Neural cell (in vitro differentiated cells): ENCODE measurements at regions not wholly inside any gene's neighbourhood (a gene's known extent, or its start where the extent isn't known, plus 50 kb on each side); places are given as distances from the start of the nearest gene placed in this dataset.
A peak's percentile ranks its signal among the peaks of the same experiment; 100 is the strongest.

Source experiments
- H2AFZ ChIP-seq: fragments of 200-600, 300-800 bp; sonication (generic), shearing (Covaris generic); 2 replicates; pipeline ENCODE4 v1.6.0; 2014; ENCODE audit warnings: low read depth, mild to moderate bottlenecking, antibody characterized with exemption, low read length, moderate library complexity
- H3F3A ChIP-seq: fragments of 200-600 bp; shearing (Covaris generic); 2 replicates; pipeline ENCODE4 v1.6.1; 2016; ENCODE audit warnings: mild to moderate bottlenecking, moderate library complexity, mixed read lengths, antibody characterized with exemption, low read length; ENCODE audit not compliant: insufficient read depth, poor library complexity, severe bottlenecking
- H3K27ac ChIP-seq: fragments of 200-600, 300-800 bp; sonication (generic), shearing (Covaris generic); 2 replicates; pipeline ENCODE4 v1.5.1; 2014; ENCODE audit warnings: mild to moderate bottlenecking, low read length, moderate library complexity
- H3K27me3 ChIP-seq: fragments of 300-800, 200-600 bp; sonication (generic), shearing (Covaris generic); 2 replicates; pipeline ENCODE4 v1.6.0; 2014; ENCODE audit warnings: mild to moderate bottlenecking, low read depth, low read length, moderate library complexity; ENCODE audit not compliant: insufficient read depth
- H3K36me3 ChIP-seq: fragments of 300-800, 200-600 bp; sonication (generic), shearing (Covaris generic); 2 replicates; pipeline ENCODE4 v1.5.1; 2014; ENCODE audit warnings: mild to moderate bottlenecking, antibody characterized with exemption, low read length, moderate library complexity; ENCODE audit not compliant: insufficient read depth
- H3K4me2 ChIP-seq: fragments of 300-800, 200-600 bp; sonication (generic), shearing (Covaris generic); 2 replicates; pipeline ENCODE4 v1.6.0; 2014; ENCODE audit warnings: mild to moderate bottlenecking, low read length
- H3K4me3 ChIP-seq: fragments of 300-800, 200-600 bp; sonication (generic), shearing (Covaris generic); 2 replicates; pipeline ENCODE4 v1.5.1; 2014; ENCODE audit warnings: mild to moderate bottlenecking, low read length, moderate library complexity
- H3K79me2 ChIP-seq: fragments of 200-600 bp; shearing (Covaris generic); replicated peaks from 2 replicates; pipeline ENCODE4 v1.6.0; 2014; ENCODE audit warnings: mild to moderate bottlenecking, low read length, moderate library complexity; ENCODE audit not compliant: insufficient read depth
- H3K9ac ChIP-seq: fragments of 300-800, 200-600 bp; sonication (generic), shearing (Covaris generic); 2 replicates; pipeline ENCODE4 v1.6.1; 2016; ENCODE audit warnings: mild to moderate bottlenecking, low read length, mixed read lengths
- H3K9me2 ChIP-seq: fragments of 200-600 bp; shearing (Covaris generic); 2 replicates; pipeline ENCODE4 v1.6.1; 2016; ENCODE audit warnings: mild to moderate bottlenecking, low read length, mixed read lengths; ENCODE audit not compliant: insufficient read depth
- H3K9me3 ChIP-seq: fragments of 200-600, 300-800 bp; sonication (generic), shearing (Covaris generic); 2 replicates; pipeline ENCODE4 v1.6.1; 2016; ENCODE audit warnings: mild to moderate bottlenecking, mixed run types, low read length, moderate library complexity, mixed read lengths
- H4K20me1 ChIP-seq: fragments of 200-600 bp; shearing (Covaris generic); 2 replicates; pipeline ENCODE4 v1.6.1; 2016; ENCODE audit warnings: mild to moderate bottlenecking, mixed run types; ENCODE audit not compliant: insufficient read depth
- EP300 ChIP-seq: fragments of 450-650 bp; conservative IDR thresholded peaks from 2 replicates; pipeline ENCODE4 v1.6.1; 2014; ENCODE audit warnings: antibody characterized with exemption, mild to moderate bottlenecking, moderate library complexity; ENCODE audit not compliant: poor library complexity, severe bottlenecking
- EZH2 ChIP-seq: fragments of 200-600, 300-800 bp; shearing (Covaris generic), sonication (generic); IDR thresholded peaks from 2 replicates; pipeline ENCODE4 v1.6.1; 2014; ENCODE audit warnings: antibody characterized with exemption, low read length, borderline replicate concordance, mild to moderate bottlenecking; ENCODE audit not compliant: insufficient read depth, poor library complexity, severe bottlenecking
- MXI1 ChIP-seq: fragments of 450-650 bp; conservative IDR thresholded peaks from 2 replicates; pipeline ENCODE4 v1.6.1; 2014; ENCODE audit warnings: antibody characterized with exemption, mild to moderate bottlenecking; ENCODE audit not compliant: poor library complexity, severe bottlenecking
- POLR2AphosphoS5 ChIP-seq: IDR thresholded peaks from 2 replicates; pipeline ENCODE4 v1.6.1; 2012
- RAD21 ChIP-seq: fragments of 450-650 bp; conservative IDR thresholded peaks from 2 replicates; pipeline ENCODE4 v1.6.1; 2014; ENCODE audit warnings: antibody characterized with exemption, mild to moderate bottlenecking, moderate library complexity
- SMC3 ChIP-seq: fragments of 450-650 bp; conservative IDR thresholded peaks from 2 replicates; pipeline ENCODE4 v1.6.1; 2014; ENCODE audit warnings: antibody characterized with exemption, mild to moderate bottlenecking, moderate library complexity; ENCODE audit not compliant: poor library complexity
- TAF1 ChIP-seq: IDR thresholded peaks from 2 replicates; pipeline ENCODE4 v1.6.1; 2012; ENCODE audit warnings: low read depth
- TF ChIP-seq, protein P1 (sequence below): IDR thresholded peaks from 2 replicates; pipeline ENCODE4 v1.6.1; 2012; ENCODE audit warnings: borderline replicate concordance
- TF ChIP-seq, protein P2 (sequence below): fragments of 450-650 bp; IDR thresholded peaks from 2 replicates; pipeline ENCODE4 v1.5.1; 2014; ENCODE audit warnings: antibody characterized with exemption, mild to moderate bottlenecking, moderate library complexity; ENCODE audit not compliant: poor library complexity, severe bottlenecking

DNA sequence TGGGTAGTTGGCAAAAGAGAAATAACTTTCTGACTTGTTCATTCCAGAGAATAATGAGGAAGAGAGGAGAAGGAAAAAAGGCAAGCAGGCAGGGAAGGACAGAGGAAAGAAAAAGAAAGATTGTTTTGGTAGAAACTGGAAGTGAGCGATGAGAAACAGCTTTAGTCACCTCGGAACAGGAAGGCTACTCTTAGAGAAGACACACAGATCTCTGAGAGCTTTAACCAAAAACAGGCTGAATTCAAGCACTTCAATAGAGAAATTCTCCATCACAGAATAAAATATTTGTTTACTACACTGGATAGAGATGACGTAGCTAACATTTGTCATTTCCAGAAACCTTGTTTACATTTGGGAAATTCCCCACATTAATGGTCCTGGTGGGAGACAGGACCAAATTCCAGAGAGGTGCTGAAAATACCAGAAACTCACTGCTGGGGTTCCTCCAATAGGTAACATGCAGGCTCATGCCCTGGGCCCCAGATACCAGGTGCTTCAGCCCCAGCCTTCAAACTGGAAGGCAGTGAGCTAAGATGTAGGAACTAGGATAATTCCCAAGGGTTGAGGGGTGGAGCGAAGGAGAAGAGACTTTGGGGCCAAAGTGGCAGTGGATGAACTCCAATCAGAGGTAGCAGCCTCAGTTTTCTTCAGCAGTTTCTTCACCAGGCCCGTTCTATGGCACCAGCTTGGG, 227.7 kb upstream of the GRAMD2B start:
- H2AFZ ChIP-seq: no peak overlapping the region
- H3K9ac ChIP-seq: no peak overlapping the region
- H3F3A ChIP-seq: peaks cover 3% of the 10 kb centered on the region
- TF ChIP-seq MXI1 (no peak), POLR2AphosphoS5 (no peak), RAD21 (no peak), TAF1 (no peak), EZH2 (no peak), EP300 (no peak), SMC3 (no peak)
- H3K36me3 ChIP-seq: no peaks in the 10 kb centered on the region
- H3K9me3 ChIP-seq: no peaks in the 10 kb centered on the region
- H3K27me3 ChIP-seq: no peaks in the 10 kb centered on the region
- no peaks in the 10 kb centered on the region for H4K20me1 ChIP-seq
- H3K9me2 ChIP-seq: no peaks in the 10 kb centered on the region
- no peak overlapping the region for H3K4me2 ChIP-seq
- no peaks in the 10 kb centered on the region for H3K79me2 ChIP-seq
- H3K27ac ChIP-seq: no peak overlapping the region
- no peak overlapping the region for H3K4me3 ChIP-seq

DNA sequence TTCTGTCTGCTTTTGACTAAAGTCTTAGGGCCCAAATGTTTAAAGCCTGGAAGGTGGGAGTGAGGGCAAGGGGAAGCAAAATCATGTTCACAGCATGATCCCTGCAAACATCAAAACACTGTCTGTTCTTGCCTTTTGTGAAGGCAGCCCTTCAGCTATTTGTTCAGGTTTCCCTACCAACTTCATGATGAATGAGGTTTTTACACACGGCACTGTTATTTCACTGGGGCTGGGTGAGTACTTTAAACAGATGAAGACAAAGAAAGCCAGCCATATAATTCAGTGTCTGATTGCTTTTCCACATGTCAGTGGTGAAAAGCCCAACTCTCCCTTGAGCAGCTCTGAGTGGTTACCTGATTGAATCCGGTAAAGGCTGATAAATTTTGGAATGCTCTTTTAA, 224.7 kb upstream of the GRAMD2B start:
- Histone ChIP-seq H3K9me2 (no peaks in the 10 kb centered on the region), H3K9ac (no peak overlapping the region), H3F3A (peaks cover 3% of the 10 kb centered on the region), H3K79me2 (no peaks in the 10 kb centered on the region), H3K9me3 (no peaks in the 10 kb centered on the region), H3K27ac (peak overlapping the region; percentile 35), H2AFZ (no peak overlapping the region), H3K27me3 (no peaks in the 10 kb centered on the region), H3K4me3 (no peak overlapping the region), H4K20me1 (no peaks in the 10 kb centered on the region), H3K4me2 (no peak overlapping the region), H3K36me3 (no peaks in the 10 kb centered on the region)
- TF ChIP-seq, protein P1, sequence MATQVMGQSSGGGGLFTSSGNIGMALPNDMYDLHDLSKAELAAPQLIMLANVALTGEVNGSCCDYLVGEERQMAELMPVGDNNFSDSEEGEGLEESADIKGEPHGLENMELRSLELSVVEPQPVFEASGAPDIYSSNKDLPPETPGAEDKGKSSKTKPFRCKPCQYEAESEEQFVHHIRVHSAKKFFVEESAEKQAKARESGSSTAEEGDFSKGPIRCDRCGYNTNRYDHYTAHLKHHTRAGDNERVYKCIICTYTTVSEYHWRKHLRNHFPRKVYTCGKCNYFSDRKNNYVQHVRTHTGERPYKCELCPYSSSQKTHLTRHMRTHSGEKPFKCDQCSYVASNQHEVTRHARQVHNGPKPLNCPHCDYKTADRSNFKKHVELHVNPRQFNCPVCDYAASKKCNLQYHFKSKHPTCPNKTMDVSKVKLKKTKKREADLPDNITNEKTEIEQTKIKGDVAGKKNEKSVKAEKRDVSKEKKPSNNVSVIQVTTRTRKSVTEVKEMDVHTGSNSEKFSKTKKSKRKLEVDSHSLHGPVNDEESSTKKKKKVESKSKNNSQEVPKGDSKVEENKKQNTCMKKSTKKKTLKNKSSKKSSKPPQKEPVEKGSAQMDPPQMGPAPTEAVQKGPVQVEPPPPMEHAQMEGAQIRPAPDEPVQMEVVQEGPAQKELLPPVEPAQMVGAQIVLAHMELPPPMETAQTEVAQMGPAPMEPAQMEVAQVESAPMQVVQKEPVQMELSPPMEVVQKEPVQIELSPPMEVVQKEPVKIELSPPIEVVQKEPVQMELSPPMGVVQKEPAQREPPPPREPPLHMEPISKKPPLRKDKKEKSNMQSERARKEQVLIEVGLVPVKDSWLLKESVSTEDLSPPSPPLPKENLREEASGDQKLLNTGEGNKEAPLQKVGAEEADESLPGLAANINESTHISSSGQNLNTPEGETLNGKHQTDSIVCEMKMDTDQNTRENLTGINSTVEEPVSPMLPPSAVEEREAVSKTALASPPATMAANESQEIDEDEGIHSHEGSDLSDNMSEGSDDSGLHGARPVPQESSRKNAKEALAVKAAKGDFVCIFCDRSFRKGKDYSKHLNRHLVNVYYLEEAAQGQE: no peak
- TF ChIP-seq EP300: peak; percentile 39

DNA sequence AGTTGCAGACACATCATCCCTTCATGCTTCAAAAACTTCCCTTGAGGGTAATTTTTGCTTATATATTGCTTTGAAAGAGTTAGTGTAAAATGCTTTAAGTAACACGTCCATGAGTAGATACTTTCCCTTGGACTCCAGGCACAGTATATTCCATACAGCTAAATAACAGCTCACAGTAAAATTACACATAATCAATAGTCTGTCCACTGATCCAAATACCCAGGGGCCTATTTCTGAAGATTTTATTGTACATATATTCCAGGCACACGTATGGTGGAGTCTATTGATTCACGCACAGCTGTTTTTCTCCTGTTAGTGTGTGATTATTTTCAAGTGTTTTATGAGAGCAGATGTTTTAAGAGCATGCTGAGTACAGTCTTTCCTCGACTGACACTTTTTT, 223.7 kb upstream of the GRAMD2B start:
- Histone ChIP-seq H3K79me2 (no peaks in the 10 kb centered on the region), H3K36me3 (no peaks in the 10 kb centered on the region), H4K20me1 (no peaks in the 10 kb centered on the region), H3K9me2 (no peaks in the 10 kb centered on the region), H2AFZ (no peak overlapping the region), H3K9me3 (no peaks in the 10 kb centered on the region), H3K27me3 (no peaks in the 10 kb centered on the region), H3K4me3 (no peak overlapping the region), H3K27ac (no peak overlapping the region), H3F3A (peaks cover 3% of the 10 kb centered on the region), H3K9ac (no peak overlapping the region), H3K4me2 (no peak overlapping the region)
- TF ChIP-seq POLR2AphosphoS5: no peak
- no peak for TF ChIP-seq TAF1
- no peak for TF ChIP-seq RAD21
- no peak for TF ChIP-seq EP300
- TF ChIP-seq, protein P2, sequence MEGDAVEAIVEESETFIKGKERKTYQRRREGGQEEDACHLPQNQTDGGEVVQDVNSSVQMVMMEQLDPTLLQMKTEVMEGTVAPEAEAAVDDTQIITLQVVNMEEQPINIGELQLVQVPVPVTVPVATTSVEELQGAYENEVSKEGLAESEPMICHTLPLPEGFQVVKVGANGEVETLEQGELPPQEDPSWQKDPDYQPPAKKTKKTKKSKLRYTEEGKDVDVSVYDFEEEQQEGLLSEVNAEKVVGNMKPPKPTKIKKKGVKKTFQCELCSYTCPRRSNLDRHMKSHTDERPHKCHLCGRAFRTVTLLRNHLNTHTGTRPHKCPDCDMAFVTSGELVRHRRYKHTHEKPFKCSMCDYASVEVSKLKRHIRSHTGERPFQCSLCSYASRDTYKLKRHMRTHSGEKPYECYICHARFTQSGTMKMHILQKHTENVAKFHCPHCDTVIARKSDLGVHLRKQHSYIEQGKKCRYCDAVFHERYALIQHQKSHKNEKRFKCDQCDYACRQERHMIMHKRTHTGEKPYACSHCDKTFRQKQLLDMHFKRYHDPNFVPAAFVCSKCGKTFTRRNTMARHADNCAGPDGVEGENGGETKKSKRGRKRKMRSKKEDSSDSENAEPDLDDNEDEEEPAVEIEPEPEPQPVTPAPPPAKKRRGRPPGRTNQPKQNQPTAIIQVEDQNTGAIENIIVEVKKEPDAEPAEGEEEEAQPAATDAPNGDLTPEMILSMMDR: no peak
- TF ChIP-seq MXI1: no peak
- TF ChIP-seq SMC3: no peak
- TF ChIP-seq EZH2: no peak
- TF ChIP-seq, protein P1: no peak
